Erythroblast (primary cell): ENCODE measurements at regions not wholly inside any gene's neighbourhood (a gene's known extent, or its start where the extent isn't known, plus 50 kb on each side); places are given as distances from the start of the nearest gene placed in this dataset.
A peak's percentile ranks its signal among the peaks of the same experiment; 100 is the strongest.

Experiments used
- DNase-seq, 2 experiments: peaks; one replicate each; lab custom pipeline; 2025; lab: John Stamatoyannopoulos, UW
- GATA1 ChIP-seq: IDR thresholded peaks from 2 replicates; pipeline ENCODE4 v1.6.1; 2011; ENCODE audit warnings: low read depth, mild to moderate bottlenecking, control low read depth, low read length, moderate library complexity
- POLR2A ChIP-seq: IDR thresholded peaks from 2 replicates; pipeline ENCODE4 v1.6.1; 2011; ENCODE audit warnings: mild to moderate bottlenecking, low read length

DNA sequence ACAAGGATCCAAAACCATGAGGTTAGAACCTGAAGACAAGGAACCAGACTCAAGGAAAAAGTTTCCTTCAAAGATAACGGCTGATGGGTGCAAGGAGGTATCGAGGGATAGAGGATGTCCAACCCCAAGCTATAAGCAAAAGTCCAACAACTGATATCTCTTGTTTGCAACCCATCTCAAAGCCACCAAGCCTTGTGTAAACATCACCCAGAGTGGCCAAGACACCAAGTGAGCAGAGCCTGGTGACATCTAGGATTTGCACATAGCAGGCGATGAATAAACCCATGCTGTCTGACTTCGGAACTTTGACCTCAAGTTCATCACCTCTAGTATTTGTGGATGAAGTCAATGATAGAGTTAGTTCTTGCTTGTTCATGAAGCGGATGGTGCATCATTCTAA lies 180.7 kb downstream of the ETS2 start:
- no peak for TF ChIP-seq GATA1
- no peak for TF ChIP-seq POLR2A
- peak; percentile 31 to 47 for DNase-seq

DNA sequence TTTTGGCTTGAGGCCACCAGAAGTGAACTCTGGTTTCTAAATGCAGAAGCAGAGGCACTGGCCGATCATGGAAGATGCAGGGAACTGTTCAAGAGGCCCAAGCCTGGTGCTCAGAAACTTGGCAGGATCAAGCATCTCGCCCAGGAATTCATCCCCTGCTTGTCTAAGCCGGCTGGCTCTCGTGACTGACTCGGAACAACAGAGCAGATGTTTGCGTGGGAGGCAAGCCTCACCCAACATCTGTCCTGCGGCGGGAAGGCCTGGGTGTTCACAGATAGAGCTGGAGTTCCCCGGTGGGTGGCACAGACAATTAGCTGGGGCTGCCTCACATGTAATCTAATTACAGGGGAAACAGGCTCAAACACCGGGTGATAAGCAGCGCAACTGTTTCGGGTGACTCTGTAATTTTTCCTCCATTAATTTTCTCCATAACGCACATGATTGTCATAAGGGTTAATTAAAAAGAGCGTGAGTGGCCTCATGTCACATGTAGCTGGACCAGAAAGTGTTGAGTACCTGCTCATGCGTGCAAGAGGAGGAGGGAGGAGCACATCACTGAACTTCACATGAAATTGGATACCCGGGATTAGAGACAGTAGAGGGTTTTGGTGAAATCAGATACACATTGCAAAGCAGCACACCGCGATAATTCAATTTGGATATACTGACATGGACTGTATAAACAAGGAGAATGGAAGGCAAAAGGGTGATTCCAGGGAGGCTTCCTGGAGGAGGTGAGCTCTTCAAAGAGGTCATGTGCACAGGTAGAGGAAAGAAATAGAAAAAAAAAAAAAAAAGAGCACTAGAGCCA lies 180.0 kb downstream of the ETS2 start:
- TF ChIP-seq GATA1 (no peak), POLR2A (peak; percentile 44)
- peak; percentile 90 to 97 for DNase-seq

DNA sequence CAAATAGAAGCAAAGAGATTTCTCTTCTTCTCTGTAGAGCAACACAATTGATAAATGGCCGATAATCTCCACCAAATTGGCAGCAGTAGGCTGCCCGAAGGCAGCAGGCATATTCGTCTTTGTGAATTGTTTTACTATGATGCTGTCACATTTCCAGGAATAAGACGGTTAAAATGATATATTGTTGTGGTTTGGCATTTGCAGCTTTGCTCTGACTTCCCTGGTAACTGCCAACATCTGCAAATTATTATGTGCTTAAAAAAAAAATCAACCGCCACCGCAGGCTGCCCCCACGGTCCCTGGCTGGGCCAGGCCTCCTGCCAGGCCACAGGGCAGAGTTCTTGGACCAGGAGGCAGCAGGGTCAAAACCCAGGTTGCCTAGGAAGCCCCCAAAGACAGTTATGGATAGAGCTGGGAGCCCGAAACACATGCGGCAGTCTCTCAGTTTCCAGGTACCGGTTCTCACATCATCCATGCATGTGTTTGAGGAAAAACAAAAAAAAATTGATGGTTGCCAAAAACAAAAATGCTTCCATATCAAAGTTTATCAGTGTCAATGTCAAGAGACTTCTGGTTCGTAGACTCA lies 179.3 kb downstream of the ETS2 start:
- peak; percentile 50 to 51 for DNase-seq
- TF ChIP-seq POLR2A (no peak), GATA1 (no peak)

DNA sequence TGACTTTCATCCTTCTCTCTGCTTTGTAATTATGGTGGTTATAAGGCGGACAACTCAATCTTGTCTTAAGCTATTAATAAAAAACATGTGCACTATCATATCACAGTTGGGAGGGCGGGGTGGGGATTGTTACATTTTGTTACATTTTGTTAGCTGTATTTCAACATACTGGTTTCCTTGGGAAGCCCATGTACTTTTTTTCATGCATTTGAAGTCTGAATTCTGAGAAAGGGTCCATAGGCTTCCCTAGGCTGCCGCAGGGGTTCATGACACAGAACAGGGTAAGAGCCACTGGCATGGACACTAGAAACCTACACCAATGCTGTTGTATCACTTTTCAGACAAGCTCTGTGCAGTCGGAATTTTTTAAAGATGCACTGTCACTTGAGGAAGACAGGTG lies 178.8 kb downstream of the ETS2 start:
- TF ChIP-seq GATA1 (no peak), POLR2A (no peak)
- DNase-seq, result peak in 1 of 2 experiments; percentile 38

DNA sequence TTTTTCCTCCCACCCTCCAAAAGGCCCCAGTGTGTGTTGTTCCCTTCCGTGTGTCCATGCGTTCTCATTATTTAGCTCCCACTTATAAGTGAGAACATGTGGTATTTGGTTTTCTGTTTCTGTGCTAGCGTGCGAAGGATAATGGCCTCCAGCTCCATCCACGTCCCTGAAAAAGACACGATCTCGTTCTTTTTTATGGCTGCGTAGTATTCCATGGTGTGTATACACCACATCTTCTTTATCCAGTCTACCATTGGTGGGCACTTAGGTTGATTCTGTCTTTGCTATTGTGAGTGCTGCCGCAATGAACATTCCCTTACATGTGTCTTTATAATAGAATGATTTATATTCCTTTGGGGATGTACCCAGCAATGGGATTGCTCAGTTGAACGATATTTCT lies 177.8 kb downstream of the ETS2 start:
- no peak for DNase-seq
- no peak for TF ChIP-seq POLR2A
- TF ChIP-seq GATA1, result no peak

DNA sequence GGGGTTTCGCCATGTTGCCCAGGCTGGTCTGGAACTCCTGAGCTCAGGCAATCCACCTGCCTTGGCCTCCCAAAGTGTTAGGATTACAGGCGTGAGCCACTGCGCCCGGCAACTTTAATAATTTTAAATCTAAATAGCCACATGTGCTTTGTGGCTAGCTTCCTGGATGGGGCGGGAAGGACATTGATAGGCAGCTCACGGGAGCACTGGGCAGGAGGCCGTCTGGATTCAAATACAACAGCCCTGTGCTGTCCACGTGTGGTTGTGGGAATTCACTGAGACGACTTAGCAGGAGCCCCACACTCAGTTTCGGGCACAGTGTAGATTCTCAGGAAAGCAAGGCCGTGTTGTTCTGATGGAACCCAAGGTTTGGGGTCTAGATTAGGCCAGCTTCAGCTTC lies 177.1 kb downstream of the ETS2 start:
- no peak for DNase-seq
- TF ChIP-seq POLR2A, result no peak
- no peak for TF ChIP-seq GATA1

DNA sequence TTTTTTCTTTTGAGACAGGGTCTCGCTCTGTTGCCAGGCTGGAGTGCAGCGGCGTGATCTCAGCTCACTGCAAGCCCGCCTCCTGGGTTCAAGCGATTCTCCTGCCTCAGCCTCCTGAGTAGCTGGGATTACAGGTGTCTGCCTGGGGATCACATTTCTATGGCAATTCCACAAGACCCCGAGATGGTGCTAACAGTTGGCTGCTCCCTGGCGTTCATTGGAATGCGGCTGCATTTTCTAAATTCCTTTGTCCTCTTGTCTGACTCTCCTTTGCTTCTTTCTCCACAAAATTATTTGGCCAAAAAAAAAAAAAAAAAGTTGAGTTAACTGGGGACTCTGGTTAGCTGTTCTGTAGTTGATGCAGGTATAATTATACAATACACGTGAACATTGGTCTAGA lies 176.4 kb downstream of the ETS2 start:
- DNase-seq, result no peak
- TF ChIP-seq POLR2A, result no peak

DNA sequence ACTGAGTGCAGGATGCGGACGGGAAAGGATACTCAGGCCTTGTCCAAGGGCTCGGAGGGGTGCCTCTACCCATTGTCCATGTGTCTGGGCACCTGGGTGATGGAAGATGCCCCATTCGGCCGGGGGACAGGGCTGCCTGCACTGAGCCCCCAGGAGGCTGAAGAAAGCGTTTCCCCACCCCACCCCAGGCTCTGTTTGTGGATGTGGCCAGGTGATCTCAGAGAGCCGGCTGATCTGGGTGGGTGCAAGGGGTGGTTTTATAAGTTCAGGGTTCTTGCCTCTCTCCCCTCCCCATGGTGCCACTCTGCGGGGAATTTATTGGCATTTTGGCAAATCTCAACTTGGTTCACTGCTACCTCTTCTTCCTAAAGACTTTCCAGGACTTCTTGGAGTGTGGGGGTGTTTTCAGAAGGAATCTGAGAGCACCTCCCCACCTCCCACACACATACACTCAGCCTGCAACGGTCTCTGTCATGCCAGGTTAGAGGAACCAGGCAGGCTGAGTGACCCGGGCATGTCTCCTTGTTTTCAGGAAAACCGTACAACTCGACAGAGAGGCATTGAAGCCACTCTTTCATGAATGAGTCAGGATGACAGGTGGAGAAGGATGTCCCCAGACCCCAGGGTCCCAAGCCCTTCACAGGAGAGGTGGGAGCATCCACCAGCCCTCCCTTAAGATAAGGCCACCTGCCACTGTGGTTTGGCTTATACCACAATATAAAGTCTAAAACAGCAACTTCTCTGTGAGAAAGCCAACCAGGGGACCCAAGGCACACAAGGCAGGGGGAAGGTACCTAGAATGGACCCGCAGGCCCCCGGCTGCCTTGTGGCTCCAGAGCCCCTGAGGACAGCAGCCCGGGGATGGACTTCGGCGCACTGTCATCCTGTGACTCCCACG lies 174.9 kb downstream of the ETS2 start:
- DNase-seq, result no peak
- no peak for TF ChIP-seq POLR2A

DNA sequence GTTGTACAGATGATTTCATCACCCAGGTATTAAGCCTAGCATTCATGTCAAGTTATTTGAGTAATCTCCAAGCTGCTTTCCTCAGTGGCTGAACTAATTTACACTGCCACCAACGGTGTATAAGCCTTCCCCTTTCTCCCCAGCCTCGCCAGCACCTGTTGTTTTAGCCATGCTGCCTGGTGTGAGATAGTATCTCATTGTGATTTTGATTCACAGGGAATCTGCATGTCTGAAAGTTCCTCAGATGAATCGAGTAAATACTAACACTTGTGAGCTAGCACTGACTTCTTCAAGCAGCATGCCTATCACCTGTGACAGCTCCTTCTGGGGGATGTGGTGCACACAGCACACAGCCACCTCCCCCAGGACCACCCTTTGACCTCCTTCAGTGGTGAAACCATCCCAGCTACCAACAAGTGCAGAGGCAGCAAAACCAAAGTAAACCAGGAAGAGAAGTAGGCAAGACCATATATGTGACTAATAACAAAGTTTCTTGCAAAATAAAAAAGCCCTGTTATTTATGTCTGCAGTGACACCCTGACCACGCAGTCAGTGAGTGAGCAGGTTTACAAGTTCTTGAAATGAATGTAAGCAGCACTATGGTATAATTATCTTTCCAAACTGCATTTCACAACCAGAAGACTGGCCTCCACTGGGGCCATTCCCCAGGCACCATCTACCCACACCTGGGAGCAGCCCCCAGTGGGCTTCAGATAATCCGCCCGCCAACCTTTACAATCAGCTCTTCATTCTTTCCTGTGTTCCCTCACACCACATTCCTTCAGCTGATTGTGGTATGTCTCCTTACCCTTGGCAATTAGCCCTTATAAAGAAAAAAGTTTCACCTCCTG lies 173.8 kb downstream of the ETS2 start:
- no peak for DNase-seq
- no peak for TF ChIP-seq GATA1
- no peak for TF ChIP-seq POLR2A

DNA sequence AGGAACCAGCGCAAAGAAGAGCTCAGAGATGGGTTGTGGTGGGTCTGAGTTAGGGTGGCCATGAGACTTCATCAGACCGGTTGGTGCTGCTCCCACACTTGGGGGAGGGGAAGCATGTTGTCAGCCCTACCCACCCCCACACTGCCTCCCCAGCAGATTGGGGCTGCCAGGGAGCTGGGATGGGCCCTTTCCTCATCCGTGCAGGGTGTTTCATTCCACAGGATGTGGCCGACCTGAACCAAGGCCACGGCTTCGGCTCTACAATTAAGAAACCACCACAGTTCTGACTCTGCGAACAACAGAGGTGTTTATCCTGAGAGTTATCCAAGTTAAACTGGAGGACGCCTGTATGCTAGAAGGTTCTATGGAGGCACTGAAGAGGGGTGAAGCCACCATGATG lies 171.2 kb downstream of the ETS2 start:
- no peak for DNase-seq
- TF ChIP-seq GATA1, result no peak
- no peak for TF ChIP-seq POLR2A

DNA sequence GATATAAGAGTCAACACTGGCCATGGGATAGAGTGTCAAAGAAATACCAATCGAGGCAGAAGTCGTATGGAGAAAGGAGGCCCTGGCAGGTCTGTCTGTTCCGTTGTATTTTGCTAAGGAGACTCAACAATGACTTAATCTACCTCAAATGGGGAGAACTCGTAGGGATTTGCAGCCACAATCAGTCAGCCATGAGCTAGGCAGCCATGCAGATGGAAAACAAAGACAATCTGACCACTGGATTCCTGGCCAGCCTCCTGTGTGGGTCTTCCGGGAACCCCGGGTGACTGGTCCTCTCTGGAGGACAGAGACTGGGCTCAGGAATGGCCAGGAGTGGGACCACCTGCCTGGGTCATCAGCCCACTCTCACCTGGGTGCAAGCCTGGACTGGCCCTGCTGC lies 167.8 kb downstream of the ETS2 start:
- no peak for DNase-seq
- TF ChIP-seq POLR2A (no peak), GATA1 (no peak)

DNA sequence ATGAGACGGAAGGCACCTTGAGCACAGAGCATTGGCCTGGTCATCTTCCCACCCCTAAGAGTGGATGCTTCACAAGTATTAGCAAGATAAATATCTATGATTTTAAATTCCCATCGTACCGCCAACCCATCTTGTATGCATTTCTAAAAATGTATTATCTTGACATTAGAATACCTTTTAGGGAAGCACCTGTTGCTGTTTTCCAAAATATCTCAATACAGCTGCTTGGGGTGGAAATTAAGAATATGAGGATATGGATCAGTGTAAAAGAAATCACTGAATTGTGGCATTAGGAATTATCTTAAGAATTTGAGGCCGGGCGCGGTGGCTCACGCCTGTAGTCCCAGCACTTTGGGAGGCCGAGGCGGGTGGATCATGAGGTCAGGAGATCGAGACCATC lies 166.3 kb downstream of the ETS2 start:
- DNase-seq, result no peak
- no peak for TF ChIP-seq POLR2A
- TF ChIP-seq GATA1, result no peak

DNA sequence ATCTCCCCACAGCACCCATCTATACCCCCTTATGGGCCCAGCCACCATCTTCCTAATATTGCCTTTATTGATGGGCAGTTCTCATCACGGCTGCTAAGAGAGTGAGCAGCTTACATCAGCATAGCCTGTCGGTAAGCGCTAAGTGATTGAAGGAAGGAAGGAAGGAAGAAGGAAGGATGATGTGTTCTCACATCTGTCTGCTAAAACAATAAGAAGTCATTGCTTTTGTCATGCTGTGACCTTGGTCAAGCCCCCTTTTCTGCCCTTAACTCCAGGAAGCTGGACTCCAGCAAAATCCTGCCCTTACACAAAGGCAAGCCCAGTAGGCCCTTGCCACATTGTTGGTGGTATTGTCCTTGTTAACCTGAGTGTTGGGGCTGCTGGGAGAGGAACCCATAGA lies 165.0 kb downstream of the ETS2 start:
- TF ChIP-seq POLR2A (no peak), GATA1 (no peak)

DNA sequence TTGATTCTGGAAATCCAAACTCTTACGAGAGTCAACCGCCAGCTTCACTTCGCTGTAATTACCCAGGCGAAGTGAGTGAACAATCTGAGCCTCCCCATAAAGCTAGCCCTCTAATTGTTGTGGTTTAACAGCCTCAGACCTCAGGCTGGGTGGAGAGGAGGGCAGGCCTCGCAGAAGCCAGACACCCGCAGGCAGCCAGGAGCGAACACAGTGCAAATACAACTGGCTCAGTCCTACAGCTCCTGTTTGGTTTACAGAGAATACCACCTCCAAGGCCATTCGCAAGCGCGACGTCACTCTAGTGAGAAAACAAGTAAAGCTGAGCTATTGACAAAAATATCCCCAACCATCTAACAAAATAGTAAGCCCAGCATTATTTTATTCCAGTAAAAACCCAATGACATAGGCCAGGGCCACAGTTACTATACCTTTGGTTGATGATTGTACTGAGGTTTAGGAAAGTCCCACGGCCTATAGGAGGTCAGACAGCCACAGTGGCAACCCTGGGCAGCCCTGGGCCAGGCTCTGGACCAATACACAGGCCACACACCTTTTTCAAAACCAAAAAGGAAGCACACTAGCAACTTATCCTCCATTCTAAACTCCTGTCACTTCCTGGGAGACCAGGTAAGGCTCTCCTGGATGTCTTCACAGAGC lies 163.3 kb downstream of the ETS2 start:
- DNase-seq, result no peak
- no peak for TF ChIP-seq GATA1
- no peak for TF ChIP-seq POLR2A

More for the DNA sequence above, 165.0 kb downstream of the ETS2 start:
- no peak for DNase-seq
